Activated naive CD4-positive, alpha-beta T cell treated with anti-CD3 and anti-CD28 coated beads for 36 hours (primary cell): ENCODE measurements at regions not wholly inside any gene's neighbourhood (a gene's known extent, or its start where the extent isn't known, plus 50 kb on each side); places are given as distances from the start of the nearest gene placed in this dataset.

Experiments used
- CTCF ChIA-PET: fragments of 350-600 bp; sonication (Branson Sonifier 250); formaldehyde crosslinking; loops from one replicate; lab custom pipeline; 2021; ENCODE audit warnings: antibody characterized with exemption; lab: Charles Lee
- DNase-seq: peaks from one replicate; pipeline ENCODE4 v3.0.0-alpha.2; 2020
- H3K27ac Mint-ChIP-seq: one replicate; pipeline ENCODE4 v1.8.0; 2021; ENCODE audit warnings: mild to moderate bottlenecking, mixed read lengths
- H3K27me3 Mint-ChIP-seq: one replicate; pipeline ENCODE4 v1.8.0; 2021; ENCODE audit warnings: low read depth, mixed read lengths
- H3K36me3 Mint-ChIP-seq: one replicate; pipeline ENCODE4 v1.8.0; 2021; ENCODE audit warnings: low read depth, mixed read lengths
- H3K4me1 Mint-ChIP-seq: one replicate; pipeline ENCODE4 v1.8.0; 2021; ENCODE audit warnings: low read depth, mixed read lengths
- H3K4me3 Mint-ChIP-seq: one replicate; pipeline ENCODE4 v1.8.0; 2021; ENCODE audit warnings: mild to moderate bottlenecking, moderate library complexity, mixed read lengths
- H3K9me3 Mint-ChIP-seq: one replicate; pipeline ENCODE4 v1.8.0; 2021; ENCODE audit warnings: mixed read lengths
- intact Hi-C: fragments of 100-400 bp; cut with micrococcal nuclease; formaldehyde crosslinking; loops from one replicate; pipeline ENCODE4 v1.15.1; 2023

GRCh38 chr6:139568956-139569538, 194.6 kb upstream of the CITED2 start:
- Mint-ChIP-seq H3K4me3 (no peak overlapping the region), H3K27ac (no peak overlapping the region), H3K27me3 (peaks cover 2% of the 10 kb centered on the region), H3K4me1 (no peaks in the 10 kb centered on the region), H3K9me3 (no peaks in the 10 kb centered on the region), H3K36me3 (no peaks in the 10 kb centered on the region)
- CTCF ChIA-PET = no interaction called here
- intact Hi-C loops = no loop called here
- DNase-seq = no peak

- Mint-ChIP-seq H3K4me1 (no peaks in the 10 kb centered on the region), H3K36me3 (no peaks in the 10 kb centered on the region), H3K27ac (no peak overlapping the region), H3K27me3 (no peaks in the 10 kb centered on the region), H3K9me3 (no peaks in the 10 kb centered on the region), H3K4me3 (no peak overlapping the region)
- no peak for DNase-seq
- CTCF ChIA-PET = no interaction called here
- intact Hi-C loops = no loop called here
Measured at GRCh38 chr6:139568151-139568955, 193.9 kb upstream of the CITED2 start.

- no peaks in the 10 kb centered on the region for H3K27me3 Mint-ChIP-seq
- no peaks in the 10 kb centered on the region for H3K4me1 Mint-ChIP-seq
- CTCF ChIA-PET = interaction anchor here (0.6 kb wide), 1 partner anchor 873 kb away, joined by 4 read pairs; no protein-coding TSS in a partner anchor
- no peak for DNase-seq
- no peaks in the 10 kb centered on the region for H3K9me3 Mint-ChIP-seq
- no peaks in the 10 kb centered on the region for H3K36me3 Mint-ChIP-seq
- no peak overlapping the region for H3K4me3 Mint-ChIP-seq
- H3K27ac Mint-ChIP-seq = no peak overlapping the region
- intact Hi-C loops = no loop called here
Measured at GRCh38 chr6:139567095-139567494, 192.6 kb upstream of the CITED2 start.

GRCh38 chr6:139565591-139565990, 191.1 kb upstream of the CITED2 start:
- no peak overlapping the region for H3K4me3 Mint-ChIP-seq
- H3K36me3 Mint-ChIP-seq = no peaks in the 10 kb centered on the region
- intact Hi-C loops = no loop called here
- no peaks in the 10 kb centered on the region for H3K27me3 Mint-ChIP-seq
- H3K27ac Mint-ChIP-seq = no peak overlapping the region
- no peaks in the 10 kb centered on the region for H3K4me1 Mint-ChIP-seq
- CTCF ChIA-PET = no interaction called here
- DNase-seq = no peak
- no peaks in the 10 kb centered on the region for H3K9me3 Mint-ChIP-seq

- no peaks in the 10 kb centered on the region for H3K36me3 Mint-ChIP-seq
- H3K4me1 Mint-ChIP-seq = no peaks in the 10 kb centered on the region
- no peaks in the 10 kb centered on the region for H3K9me3 Mint-ChIP-seq
- CTCF ChIA-PET = no interaction called here
- intact Hi-C loops = no loop called here
- no peak overlapping the region for H3K4me3 Mint-ChIP-seq
- no peak overlapping the region for H3K27ac Mint-ChIP-seq
- DNase-seq = no peak
- H3K27me3 Mint-ChIP-seq = no peaks in the 10 kb centered on the region
Measured at GRCh38 chr6:139557547-139557946, 183.1 kb upstream of the CITED2 start.

- DNase-seq = no peak
- Mint-ChIP-seq H3K27ac (no peak overlapping the region), H3K4me3 (no peak overlapping the region), H3K4me1 (no peaks in the 10 kb centered on the region), H3K9me3 (no peaks in the 10 kb centered on the region), H3K36me3 (no peaks in the 10 kb centered on the region), H3K27me3 (no peaks in the 10 kb centered on the region)
- CTCF ChIA-PET = no interaction called here
- intact Hi-C loops = no loop called here
Measured at GRCh38 chr6:139556532-139556931, 182.1 kb upstream of the CITED2 start.

GRCh38 chr6:139553916-139554315, 179.5 kb upstream of the CITED2 start:
- Mint-ChIP-seq H3K36me3 (no peaks in the 10 kb centered on the region), H3K4me3 (no peak overlapping the region), H3K4me1 (no peaks in the 10 kb centered on the region), H3K27ac (no peak overlapping the region), H3K9me3 (no peaks in the 10 kb centered on the region), H3K27me3 (no peaks in the 10 kb centered on the region)
- CTCF ChIA-PET = no interaction called here
- DNase-seq = no peak
- intact Hi-C loops = no loop called here

- DNase-seq = no peak
- CTCF ChIA-PET = interaction anchor here (1.4 kb wide), 1 partner anchor 182 kb away, joined by 3 read pairs; no protein-coding TSS in a partner anchor
- no peak overlapping the region for H3K27ac Mint-ChIP-seq
- intact Hi-C loops = no loop called here
- no peaks in the 10 kb centered on the region for H3K27me3 Mint-ChIP-seq
- no peaks in the 10 kb centered on the region for H3K9me3 Mint-ChIP-seq
- no peaks in the 10 kb centered on the region for H3K4me1 Mint-ChIP-seq
- H3K4me3 Mint-ChIP-seq = no peak overlapping the region
- no peaks in the 10 kb centered on the region for H3K36me3 Mint-ChIP-seq
Measured at GRCh38 chr6:139551376-139551775, 176.9 kb upstream of the CITED2 start.

- H3K4me1 Mint-ChIP-seq = no peaks in the 10 kb centered on the region
- DNase-seq = no peak
- no peak overlapping the region for H3K4me3 Mint-ChIP-seq
- no peak overlapping the region for H3K27ac Mint-ChIP-seq
- no peaks in the 10 kb centered on the region for H3K9me3 Mint-ChIP-seq
- no peaks in the 10 kb centered on the region for H3K36me3 Mint-ChIP-seq
- no peaks in the 10 kb centered on the region for H3K27me3 Mint-ChIP-seq
- CTCF ChIA-PET = no interaction called here
- intact Hi-C loops = no loop called here
Measured at GRCh38 chr6:139550361-139550760, 175.9 kb upstream of the CITED2 start.

GRCh38 chr6:139549561-139550070, 175.2 kb upstream of the CITED2 start:
- intact Hi-C loops = loop anchor here (10.0 kb wide), 2 partner anchors 335 to 435 kb away; no protein-coding TSS in a partner anchor
- Mint-ChIP-seq H3K4me3 (no peak overlapping the region), H3K27ac (no peak overlapping the region), H3K27me3 (no peaks in the 10 kb centered on the region), H3K36me3 (no peaks in the 10 kb centered on the region), H3K9me3 (no peaks in the 10 kb centered on the region), H3K4me1 (no peaks in the 10 kb centered on the region)
- CTCF ChIA-PET = no interaction called here
- DNase-seq = no peak

GRCh38 chr6:139547804-139548203, 173.4 kb upstream of the CITED2 start:
- intact Hi-C loops = loop anchor here (10.0 kb wide), 2 partner anchors 333 to 433 kb away; no protein-coding TSS in a partner anchor
- Mint-ChIP-seq H3K36me3 (no peaks in the 10 kb centered on the region), H3K9me3 (no peaks in the 10 kb centered on the region), H3K27ac (no peak overlapping the region), H3K4me1 (no peaks in the 10 kb centered on the region), H3K27me3 (no peaks in the 10 kb centered on the region), H3K4me3 (no peak overlapping the region)
- CTCF ChIA-PET = interaction anchor here (0.6 kb wide), 1 partner anchor 177 kb away, joined by 5 read pairs; no protein-coding TSS in a partner anchor
- DNase-seq = no peak

GRCh38 chr6:139547122-139547776, 172.8 kb upstream of the CITED2 start:
- H3K27ac Mint-ChIP-seq = no peak overlapping the region
- CTCF ChIA-PET = interaction anchor here (0.6 kb wide), 1 partner anchor 177 kb away, joined by 5 read pairs; no protein-coding TSS in a partner anchor
- no peaks in the 10 kb centered on the region for H3K36me3 Mint-ChIP-seq
- no peaks in the 10 kb centered on the region for H3K4me1 Mint-ChIP-seq
- no peaks in the 10 kb centered on the region for H3K27me3 Mint-ChIP-seq
- DNase-seq = no peak
- intact Hi-C loops = loop anchor here (10.0 kb wide), 2 partner anchors 332 to 432 kb away; no protein-coding TSS in a partner anchor
- no peaks in the 10 kb centered on the region for H3K9me3 Mint-ChIP-seq
- no peak overlapping the region for H3K4me3 Mint-ChIP-seq
